NT2/D1 (cell line): ENCODE measurements at regions not wholly inside any gene's neighbourhood (a gene's known extent, or its start where the extent isn't known, plus 50 kb on each side); places are given as distances from the start of the nearest gene placed in this dataset.

Source experiments
- SUZ12 ChIP-seq: IDR thresholded peaks from 2 replicates; pipeline ENCODE4 v1.6.1; 2011; ENCODE audit not compliant: insufficient read length, insufficient read depth; ENCODE audit errors: extremely low read depth
- YY1 ChIP-seq: IDR thresholded peaks from 2 replicates; pipeline ENCODE4 v1.6.1; 2011; ENCODE audit not compliant: insufficient read length, insufficient read depth
- ZNF274 ChIP-seq: IDR thresholded peaks from 2 replicates; pipeline ENCODE4 v1.6.1; 2011; ENCODE audit warnings: mild to moderate bottlenecking, low read depth, low read length

GRCh38 chr6:37558168-37558567 lies 58.5 kb upstream of the CCDC167 start:
- TF ChIP-seq YY1 (no peak), ZNF274 (no peak), SUZ12 (no peak)
